ENCODE measurements at regions not wholly inside any gene's neighbourhood (a gene's known extent, or its start where the extent isn't known, plus 50 kb on each side); places are given as distances from the start of the nearest gene placed in this dataset.

DNA sequence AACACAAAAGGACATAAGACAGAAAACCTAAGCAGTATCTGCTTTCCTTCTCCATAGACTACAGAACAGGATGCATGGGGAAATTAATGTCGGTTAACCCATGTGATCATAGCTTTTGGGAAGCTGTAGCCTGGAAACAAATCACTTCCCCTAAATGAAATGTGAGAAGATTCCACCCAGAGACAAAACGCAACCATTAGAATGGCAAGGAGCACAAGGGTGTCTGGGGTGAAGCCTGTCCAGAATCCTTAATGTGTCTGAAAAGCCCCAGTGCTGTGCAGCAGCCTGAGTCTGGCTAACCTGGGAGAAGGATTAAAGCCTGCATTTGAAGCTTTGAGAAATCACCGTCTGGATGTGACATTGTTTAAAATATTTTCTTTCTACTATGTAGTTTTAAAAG, 213.3 kb downstream of the ANKRD50 start:
- Histone ChIP-seq H3K4me1 (ENCODE audit: control insufficient read depth, low read length) (no peaks in the 10 kb centered on the region), H4K20me1 (ENCODE audit: control insufficient read depth, insufficient read depth, low read depth, low read length) (no peaks in the 10 kb centered on the region), H3K9me2 (replicated peaks; ENCODE audit: control insufficient read depth, low read length) (no peaks in the 10 kb centered on the region), H3K79me2 (ENCODE audit: control insufficient read depth, low read length) (no peaks in the 10 kb centered on the region), H3K4me2 (ENCODE audit: low read length) (no peak overlapping the region), H3F3A (ENCODE audit: control insufficient read depth, insufficient read depth) (no peaks in the 10 kb centered on the region), H3K9me3 (ENCODE audit: control insufficient read depth, insufficient read depth, low read length) (no peaks in the 10 kb centered on the region), H3K27me3 (ENCODE audit: control insufficient read depth, low read length) (no peaks in the 10 kb centered on the region), H3K36me3 (ENCODE audit: control insufficient read depth, low read length) (no peaks in the 10 kb centered on the region), H3K27ac (ENCODE audit: low read depth, low read length) (no peak overlapping the region), H3K4me3 (ENCODE audit: low read length) (no peak overlapping the region)
- TF ChIP-seq, protein P1, sequence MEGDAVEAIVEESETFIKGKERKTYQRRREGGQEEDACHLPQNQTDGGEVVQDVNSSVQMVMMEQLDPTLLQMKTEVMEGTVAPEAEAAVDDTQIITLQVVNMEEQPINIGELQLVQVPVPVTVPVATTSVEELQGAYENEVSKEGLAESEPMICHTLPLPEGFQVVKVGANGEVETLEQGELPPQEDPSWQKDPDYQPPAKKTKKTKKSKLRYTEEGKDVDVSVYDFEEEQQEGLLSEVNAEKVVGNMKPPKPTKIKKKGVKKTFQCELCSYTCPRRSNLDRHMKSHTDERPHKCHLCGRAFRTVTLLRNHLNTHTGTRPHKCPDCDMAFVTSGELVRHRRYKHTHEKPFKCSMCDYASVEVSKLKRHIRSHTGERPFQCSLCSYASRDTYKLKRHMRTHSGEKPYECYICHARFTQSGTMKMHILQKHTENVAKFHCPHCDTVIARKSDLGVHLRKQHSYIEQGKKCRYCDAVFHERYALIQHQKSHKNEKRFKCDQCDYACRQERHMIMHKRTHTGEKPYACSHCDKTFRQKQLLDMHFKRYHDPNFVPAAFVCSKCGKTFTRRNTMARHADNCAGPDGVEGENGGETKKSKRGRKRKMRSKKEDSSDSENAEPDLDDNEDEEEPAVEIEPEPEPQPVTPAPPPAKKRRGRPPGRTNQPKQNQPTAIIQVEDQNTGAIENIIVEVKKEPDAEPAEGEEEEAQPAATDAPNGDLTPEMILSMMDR (IDR thresholded peaks at IDR 0.05; ENCODE audit: low read depth, low read length, poor library complexity, severe bottlenecking), result no peak
- TF ChIP-seq EZH2phosphoT487 (IDR thresholded peaks at IDR 0.05; ENCODE audit: borderline replicate concordance, low read length), result no peak

GRCh38 chr4:124501576-124501975, 211.0 kb downstream of the ANKRD50 start:
- Histone ChIP-seq H4K20me1 (ENCODE audit: control insufficient read depth, insufficient read depth, low read depth, low read length) (no peaks in the 10 kb centered on the region), H3K4me3 (ENCODE audit: low read length) (no peak overlapping the region), H3K9me3 (ENCODE audit: control insufficient read depth, insufficient read depth, low read length) (no peaks in the 10 kb centered on the region), H3K79me2 (ENCODE audit: control insufficient read depth, low read length) (no peaks in the 10 kb centered on the region), H3K27me3 (ENCODE audit: control insufficient read depth, low read length) (no peaks in the 10 kb centered on the region), H3K4me1 (ENCODE audit: control insufficient read depth, low read length) (no peaks in the 10 kb centered on the region), H3K36me3 (ENCODE audit: control insufficient read depth, low read length) (no peaks in the 10 kb centered on the region), H3K4me2 (ENCODE audit: low read length) (no peak overlapping the region), H3F3A (ENCODE audit: control insufficient read depth, insufficient read depth) (no peaks in the 10 kb centered on the region), H3K27ac (ENCODE audit: low read depth, low read length) (no peak overlapping the region), H3K9me2 (replicated peaks; ENCODE audit: control insufficient read depth, low read length) (no peaks in the 10 kb centered on the region)
- no peak for TF ChIP-seq EZH2phosphoT487 (IDR thresholded peaks at IDR 0.05; ENCODE audit: borderline replicate concordance, low read length)
- TF ChIP-seq, protein P1 (IDR thresholded peaks at IDR 0.05; ENCODE audit: low read depth, low read length, poor library complexity, severe bottlenecking), result no peak

DNA sequence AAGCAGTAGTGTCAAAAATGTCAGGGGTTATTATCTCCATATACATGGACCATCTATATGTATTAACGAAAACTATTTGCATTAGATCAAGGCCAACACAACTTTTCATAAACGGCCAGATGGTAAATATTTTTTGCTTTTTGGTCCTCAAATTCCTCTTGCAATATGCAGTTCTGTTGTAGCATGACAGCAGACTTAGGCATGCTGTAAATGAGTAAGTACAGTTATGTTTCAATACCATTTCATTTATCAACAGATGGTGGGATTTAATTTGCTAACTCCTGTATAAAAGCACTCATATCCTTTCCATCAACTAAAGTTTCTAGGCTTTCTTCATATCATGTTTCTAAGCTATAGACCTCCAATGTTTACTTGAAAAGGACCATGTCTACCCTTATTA, 208.1 kb downstream of the ANKRD50 start:
- Histone ChIP-seq H3K27ac (ENCODE audit: low read depth, low read length) (no peak overlapping the region), H3K27me3 (ENCODE audit: control insufficient read depth, low read length) (no peaks in the 10 kb centered on the region), H3K4me2 (ENCODE audit: low read length) (no peak overlapping the region), H3K9me3 (ENCODE audit: control insufficient read depth, insufficient read depth, low read length) (no peaks in the 10 kb centered on the region), H4K20me1 (ENCODE audit: control insufficient read depth, insufficient read depth, low read depth, low read length) (no peaks in the 10 kb centered on the region), H3K9me2 (replicated peaks; ENCODE audit: control insufficient read depth, low read length) (no peaks in the 10 kb centered on the region), H3K36me3 (ENCODE audit: control insufficient read depth, low read length) (no peaks in the 10 kb centered on the region), H3F3A (ENCODE audit: control insufficient read depth, insufficient read depth) (no peaks in the 10 kb centered on the region), H3K79me2 (ENCODE audit: control insufficient read depth, low read length) (no peaks in the 10 kb centered on the region), H3K4me1 (ENCODE audit: control insufficient read depth, low read length) (no peaks in the 10 kb centered on the region), H3K4me3 (ENCODE audit: low read length) (no peak overlapping the region)
- no peak for TF ChIP-seq EZH2phosphoT487 (IDR thresholded peaks at IDR 0.05; ENCODE audit: borderline replicate concordance, low read length)
- TF ChIP-seq, protein P1 (IDR thresholded peaks at IDR 0.05; ENCODE audit: low read depth, low read length, poor library complexity, severe bottlenecking), result no peak

GRCh38 chr4:124505211-124505610, 207.3 kb downstream of the ANKRD50 start:
- Histone ChIP-seq H3K4me3 (ENCODE audit: low read length) (no peak overlapping the region), H4K20me1 (ENCODE audit: control insufficient read depth, insufficient read depth, low read depth, low read length) (no peaks in the 10 kb centered on the region)

More at GRCh38 chr4:124505211-124505610, 207.3 kb downstream of the ANKRD50 start:
- no peaks in the 10 kb centered on the region for H3K9me3 ChIP-seq (ENCODE audit: control insufficient read depth, insufficient read depth, low read length)
- H3K36me3 ChIP-seq (ENCODE audit: control insufficient read depth, low read length), result no peaks in the 10 kb centered on the region
- no peaks in the 10 kb centered on the region for H3K79me2 ChIP-seq (ENCODE audit: control insufficient read depth, low read length)
- no peaks in the 10 kb centered on the region for H3K9me2 ChIP-seq (replicated peaks; ENCODE audit: control insufficient read depth, low read length)
- no peaks in the 10 kb centered on the region for H3K27me3 ChIP-seq (ENCODE audit: control insufficient read depth, low read length)
- H3K4me1 ChIP-seq (ENCODE audit: control insufficient read depth, low read length), result no peaks in the 10 kb centered on the region
- H3F3A ChIP-seq (ENCODE audit: control insufficient read depth, insufficient read depth), result no peaks in the 10 kb centered on the region
- TF ChIP-seq EZH2phosphoT487 (IDR thresholded peaks at IDR 0.05; ENCODE audit: borderline replicate concordance, low read length), result no peak
- no peak overlapping the region for H3K4me2 ChIP-seq (ENCODE audit: low read length)
- no peak overlapping the region for H3K27ac ChIP-seq (ENCODE audit: low read depth, low read length)

Measured in DOHH2 (cell line).